Umbilical cord (tissue), 1 donor: ENCODE measurements at regions not wholly inside any gene's neighbourhood (a gene's known extent, or its start where the extent isn't known, plus 50 kb on each side); places are given as distances from the start of the nearest gene placed in this dataset.

Experiments used
- DNase-seq: peaks from one replicate; pipeline ENCODE4 v3.0.0-alpha.2; 2015; ENCODE audit warnings: low spot score

- DNase-seq: no peak
Measured at GRCh38 chr3:6567241-6567640, 293.7 kb upstream of the GRM7 start.

GRCh38 chr3:6568999-6569493 is 291.9 kb upstream of the GRM7 start:
- DNase-seq: no peak

GRCh38 chr3:6571448-6571847 is 289.5 kb upstream of the GRM7 start:
- no peak for DNase-seq

GRCh38 chr3:6577584-6577983 is 283.3 kb upstream of the GRM7 start:
- DNase-seq: no peak

GRCh38 chr3:6578526-6578925 is 282.4 kb upstream of the GRM7 start:
- DNase-seq: no peak

- DNase-seq: no peak
Measured at GRCh38 chr3:6580808-6581207, 280.1 kb upstream of the GRM7 start.

GRCh38 chr3:6585360-6585759 is 275.6 kb upstream of the GRM7 start:
- DNase-seq: no peak

GRCh38 chr3:6600237-6600636 is 260.7 kb upstream of the GRM7 start:
- DNase-seq: no peak

- DNase-seq: no peak
Measured at GRCh38 chr3:6601374-6601773, 259.5 kb upstream of the GRM7 start.

- DNase-seq: no peak
Measured at GRCh38 chr3:6602329-6602728, 258.6 kb upstream of the GRM7 start.

GRCh38 chr3:6605227-6605626 is 255.7 kb upstream of the GRM7 start:
- DNase-seq: no peak

GRCh38 chr3:6608843-6609242 is 252.1 kb upstream of the GRM7 start:
- DNase-seq: no peak

GRCh38 chr3:6612034-6612616 is 248.8 kb upstream of the GRM7 start:
- DNase-seq: no peak

GRCh38 chr3:6622260-6622659 is 238.7 kb upstream of the GRM7 start:
- no peak for DNase-seq

- no peak for DNase-seq
Measured at GRCh38 chr3:6622712-6623111, 238.2 kb upstream of the GRM7 start.

GRCh38 chr3:6631376-6631775 is 229.5 kb upstream of the GRM7 start:
- DNase-seq: peak; percentile 12

- DNase-seq: no peak
Measured at GRCh38 chr3:6640907-6641306, 220.0 kb upstream of the GRM7 start.

- DNase-seq: no peak
Measured at GRCh38 chr3:6644070-6644929, 216.6 kb upstream of the GRM7 start.

GRCh38 chr3:6654670-6655069 is 206.2 kb upstream of the GRM7 start:
- DNase-seq: no peak

- DNase-seq: no peak
Measured at GRCh38 chr3:6655275-6655674, 205.6 kb upstream of the GRM7 start.

- DNase-seq: no peak
Measured at GRCh38 chr3:6657591-6657990, 203.3 kb upstream of the GRM7 start.

- DNase-seq: no peak
Measured at GRCh38 chr3:6667354-6667753, 193.6 kb upstream of the GRM7 start.

- no peak for DNase-seq
Measured at GRCh38 chr3:6671363-6671762, 189.6 kb upstream of the GRM7 start.
